H54 (cell line): ENCODE measurements at regions not wholly inside any gene's neighbourhood (a gene's known extent, or its start where the extent isn't known, plus 50 kb on each side); places are given as distances from the start of the nearest gene placed in this dataset.

ENCODE experiments used
- DNase-seq: peaks from one replicate; pipeline ENCODE4 v3.0.0; 2011; ENCODE audit warnings: low spot score, mixed read lengths; ENCODE audit not compliant: insufficient read length
- FAIRE-seq: peaks from 3 replicates; lab custom pipeline; 2011; peaks lifted over from hg19 to GRCh38; lab: Jason Lieb, UNC
- POLR2A ChIP-seq: IDR thresholded peaks from 2 replicates; pipeline ENCODE4 v1.6.1; 2011; ENCODE audit warnings: low read depth, mild to moderate bottlenecking, low read length

DNA sequence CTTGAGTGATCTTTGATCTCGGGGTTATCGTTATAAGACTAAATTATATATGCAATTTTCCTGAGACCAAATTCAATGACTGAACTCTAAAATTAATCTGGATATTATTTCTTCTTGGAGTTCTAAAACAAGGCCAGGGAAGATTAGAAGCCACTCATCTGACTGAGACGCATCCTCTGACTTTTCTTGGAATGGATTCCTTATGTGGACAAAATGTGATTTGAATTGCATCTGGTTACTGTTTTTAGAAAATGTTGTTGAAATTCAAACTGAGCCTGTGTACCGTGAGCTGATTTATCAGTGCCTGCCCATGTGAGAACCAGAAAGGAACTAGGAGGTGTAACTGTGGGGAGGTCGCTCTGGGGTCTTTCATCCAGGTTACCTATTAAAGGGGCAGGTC lies 330.8 kb downstream of the OSR1 start:
- no peak for DNase-seq
- FAIRE-seq = no peak

DNA sequence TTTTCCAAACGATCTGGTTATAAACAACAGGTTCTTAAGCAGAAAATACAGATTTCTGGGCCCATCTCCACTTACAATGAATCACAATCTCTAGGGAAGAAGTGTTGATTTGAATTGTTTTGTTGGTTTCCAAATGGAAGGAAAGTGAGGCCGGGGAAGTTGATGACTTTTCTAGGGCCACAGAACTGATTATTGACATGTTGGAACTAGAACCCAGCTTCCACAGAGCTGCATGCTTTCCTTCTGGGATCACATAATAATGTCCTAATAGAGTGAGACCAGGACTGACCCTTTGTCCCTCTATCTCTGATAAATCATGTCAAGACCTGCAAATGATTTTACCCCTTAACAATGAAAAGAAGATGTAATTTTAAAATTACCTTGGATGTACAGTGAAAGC lies 332.2 kb downstream of the OSR1 start:
- DNase-seq (no peak), FAIRE-seq (no peak)
- TF ChIP-seq POLR2A = no peak

More for the DNA sequence above, 330.8 kb downstream of the OSR1 start:
- TF ChIP-seq POLR2A = no peak

DNA sequence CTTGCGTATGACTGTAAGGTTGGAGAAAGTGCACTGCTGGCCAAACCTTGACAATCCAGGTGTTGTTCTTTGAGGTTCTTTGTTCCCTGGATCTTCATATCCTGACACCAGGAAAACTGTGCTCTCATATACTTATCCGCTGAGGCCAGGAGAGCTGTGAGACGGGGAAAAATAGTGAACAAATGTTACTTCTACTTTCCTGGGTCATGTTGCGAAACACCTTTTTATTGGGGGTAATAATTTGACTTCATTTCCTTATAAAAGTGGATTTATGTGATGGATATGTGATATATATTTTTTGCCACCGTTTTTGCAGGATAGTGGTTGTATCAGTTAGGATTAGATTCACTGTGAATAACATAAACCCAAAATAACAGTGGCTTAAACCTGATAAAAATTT lies 336.1 kb downstream of the OSR1 start:
- no peak for DNase-seq
- TF ChIP-seq POLR2A = no peak
- FAIRE-seq = no peak

DNA sequence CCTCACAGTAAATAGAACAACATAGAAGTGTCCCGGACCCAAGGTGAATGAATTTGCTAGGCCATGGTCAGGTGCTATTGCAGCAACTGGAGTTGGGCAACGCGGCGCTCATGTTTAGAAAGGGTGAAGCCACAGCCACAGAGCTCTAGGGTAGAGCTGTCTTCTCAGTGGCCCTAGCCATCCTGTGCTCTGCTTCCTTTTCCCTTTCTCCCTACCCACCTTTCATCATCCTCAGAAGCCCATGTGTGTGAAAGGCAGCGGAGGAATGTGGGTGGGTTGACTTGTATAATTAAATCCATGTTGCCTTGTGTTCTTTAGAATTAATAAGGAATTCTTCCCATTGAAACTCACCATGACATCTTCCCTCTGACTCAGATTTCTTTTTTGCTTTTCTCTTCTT lies 336.7 kb downstream of the OSR1 start:
- no peak for FAIRE-seq
- TF ChIP-seq POLR2A = no peak
- DNase-seq = no peak

DNA sequence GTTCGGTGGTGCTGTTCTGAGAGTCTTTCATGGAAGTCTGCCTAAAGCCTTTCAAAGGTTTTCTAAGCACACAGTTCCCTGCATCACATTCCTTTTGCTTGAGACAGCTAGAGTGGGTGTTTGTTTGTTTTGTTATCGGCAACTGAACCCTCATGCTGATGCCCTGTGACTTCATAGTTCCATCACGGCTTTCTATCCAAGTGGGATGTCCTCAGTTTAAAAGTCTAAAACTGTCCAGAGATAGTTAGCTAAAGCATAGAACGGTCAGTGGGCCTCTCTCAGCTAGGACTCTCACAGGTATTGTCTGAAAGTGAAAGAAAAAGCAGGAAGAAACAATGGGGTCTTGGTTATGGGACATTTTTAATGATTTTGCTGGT lies 337.3 kb downstream of the OSR1 start:
- peak; percentile 87 for FAIRE-seq
- peak; percentile 35 for DNase-seq

DNA sequence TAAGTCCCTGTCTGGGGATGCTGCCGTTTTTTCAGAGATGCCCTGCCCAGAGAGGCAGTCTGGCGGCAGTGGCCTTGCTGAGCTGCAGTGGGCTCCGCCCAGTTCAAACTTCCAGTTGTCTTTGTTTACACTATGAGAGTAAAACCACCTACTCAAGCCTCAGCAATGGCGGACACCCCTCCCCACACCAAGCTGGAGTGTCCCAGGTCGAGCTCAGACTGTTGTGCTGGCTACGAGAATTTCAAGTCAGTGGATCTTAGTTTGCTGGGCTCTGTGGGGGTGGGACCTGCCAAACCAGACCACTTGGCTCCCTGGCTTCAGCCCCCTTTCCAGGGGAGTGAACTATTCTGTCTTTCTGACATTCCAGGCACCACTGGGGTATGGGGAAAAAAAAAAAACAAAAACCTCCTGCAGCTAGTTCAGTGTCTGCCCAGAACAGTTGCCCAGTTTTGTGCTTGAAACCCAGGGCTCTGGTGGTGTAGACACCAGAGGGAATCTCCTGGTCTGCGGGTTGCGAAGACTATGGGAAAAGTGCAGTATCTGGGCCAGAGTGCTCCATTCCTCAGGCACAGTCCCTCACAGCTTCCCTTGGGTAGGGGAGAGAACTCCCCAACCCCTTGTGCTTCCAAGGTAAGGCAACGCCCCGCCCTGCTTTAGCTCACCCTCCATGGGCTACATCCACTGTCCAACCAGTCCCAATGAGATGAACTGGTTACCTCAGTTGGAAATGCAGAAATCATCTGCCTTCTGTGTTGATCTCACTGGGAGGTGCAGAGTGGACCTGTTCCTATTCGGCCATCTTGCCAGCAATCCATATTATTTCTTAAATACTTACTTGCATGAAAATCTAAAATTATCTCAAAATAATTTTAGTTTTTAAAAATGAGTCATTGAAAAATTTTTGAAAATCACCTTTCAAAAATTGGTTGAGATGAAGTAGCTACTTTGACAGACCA lies 338.0 kb downstream of the OSR1 start:
- FAIRE-seq = no peak
- DNase-seq = no peak
- no peak for TF ChIP-seq POLR2A

More for the DNA sequence above, 337.3 kb downstream of the OSR1 start:
- no peak for TF ChIP-seq POLR2A

DNA sequence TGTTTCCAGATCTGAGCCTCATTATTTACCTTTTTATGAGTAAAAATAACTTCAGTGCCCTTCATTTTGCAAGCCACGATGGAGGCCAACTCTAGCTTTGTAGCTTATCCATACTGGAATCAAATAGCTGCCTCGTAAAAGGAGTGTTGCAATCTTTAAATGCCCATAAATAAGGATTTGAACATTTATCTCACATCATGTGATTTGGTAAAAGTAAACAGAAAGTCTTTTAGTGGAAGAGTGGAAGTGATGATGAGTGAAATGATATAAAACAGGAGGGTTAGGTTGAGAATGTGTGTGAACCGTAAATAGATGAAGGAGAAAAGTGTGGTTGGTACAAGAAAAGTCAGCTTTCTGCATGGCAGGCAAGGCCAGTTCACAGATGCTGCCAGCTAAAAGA lies 348.9 kb downstream of the OSR1 start:
- no peak for TF ChIP-seq POLR2A
- FAIRE-seq (no peak), DNase-seq (no peak)

DNA sequence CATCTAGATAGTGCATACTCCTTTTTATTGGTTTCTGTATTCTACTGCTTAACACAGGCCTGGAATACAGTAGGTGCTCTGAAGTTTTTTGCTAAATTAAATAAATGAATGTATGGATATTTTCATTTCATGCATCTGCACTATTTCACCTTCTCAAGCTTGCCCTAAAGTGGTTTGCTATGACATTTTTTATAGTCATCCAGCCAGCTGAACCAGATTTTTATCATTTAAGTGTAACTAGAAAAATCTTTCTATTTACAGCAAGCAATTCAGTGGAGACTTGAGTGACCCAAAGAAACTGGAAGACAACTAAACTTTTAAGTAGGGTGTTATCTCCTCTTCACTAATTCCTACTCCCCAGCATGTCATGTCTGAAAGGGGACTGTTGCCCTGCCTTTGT lies 354.9 kb downstream of the OSR1 start:
- no peak for TF ChIP-seq POLR2A
- no peak for DNase-seq

DNA sequence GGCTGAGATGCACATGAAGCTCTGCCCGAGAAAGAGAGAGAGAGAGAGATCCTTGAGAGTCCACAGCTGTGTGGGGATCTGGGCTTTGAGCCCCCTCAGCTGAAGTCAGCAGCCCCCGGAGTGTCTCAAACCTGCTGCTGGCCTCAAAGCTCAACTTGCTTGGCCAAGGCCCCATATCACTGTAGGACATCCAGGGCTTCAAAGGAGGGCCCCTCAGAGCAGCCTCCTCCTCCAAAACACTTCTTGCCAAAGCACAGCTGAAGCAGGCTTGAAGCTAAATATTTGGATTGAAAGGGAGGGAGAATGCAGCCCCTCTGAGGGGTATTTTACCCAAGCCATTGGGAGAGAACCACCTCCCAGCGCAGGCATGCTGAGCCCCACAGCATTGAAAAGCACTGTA lies 357.6 kb downstream of the OSR1 start:
- DNase-seq = no peak
- TF ChIP-seq POLR2A = no peak
- FAIRE-seq = no peak

More for the DNA sequence above, 354.9 kb downstream of the OSR1 start:
- FAIRE-seq = no peak

DNA sequence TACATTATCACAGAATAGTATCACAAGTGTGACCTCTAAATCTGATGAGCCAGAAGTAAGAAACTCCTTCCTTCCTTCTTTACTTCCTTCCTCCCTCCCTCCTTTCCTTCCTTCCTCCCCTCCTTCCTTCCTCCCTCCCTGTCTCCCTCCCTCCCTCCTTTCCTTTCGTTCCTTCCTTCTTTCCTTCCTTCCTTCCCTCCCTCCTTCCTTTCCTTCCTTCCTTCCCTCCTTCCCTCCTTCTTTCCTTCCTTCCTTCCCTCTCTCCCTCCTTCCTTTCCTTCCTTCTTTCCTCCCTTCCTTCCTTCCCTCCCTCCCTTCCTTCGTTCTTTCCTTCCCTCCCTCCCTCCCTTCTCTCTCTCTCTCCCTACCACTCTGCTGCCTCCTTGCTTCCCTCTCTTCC lies 359.2 kb downstream of the OSR1 start:
- FAIRE-seq (no peak), DNase-seq (no peak)
- TF ChIP-seq POLR2A = no peak

DNA sequence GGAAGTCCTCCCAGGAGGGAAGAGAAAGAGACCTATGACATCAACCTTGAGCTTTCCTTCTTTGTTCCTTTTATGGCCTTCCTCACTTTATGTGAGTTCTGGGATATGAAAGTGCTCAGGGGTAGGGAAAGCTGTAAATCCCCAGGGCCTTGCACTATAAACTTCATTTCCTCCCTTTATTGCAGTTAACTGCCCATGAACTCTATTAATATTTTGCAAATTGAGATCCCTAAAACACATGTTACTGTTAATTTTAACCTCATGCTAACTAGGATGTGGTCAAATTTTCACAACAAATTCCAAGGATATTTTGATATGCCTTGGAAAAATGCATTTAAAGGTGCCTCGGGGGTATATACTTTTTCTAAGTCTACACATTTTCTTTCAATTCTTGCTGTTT lies 359.9 kb downstream of the OSR1 start:
- FAIRE-seq (no peak), DNase-seq (no peak)

DNA sequence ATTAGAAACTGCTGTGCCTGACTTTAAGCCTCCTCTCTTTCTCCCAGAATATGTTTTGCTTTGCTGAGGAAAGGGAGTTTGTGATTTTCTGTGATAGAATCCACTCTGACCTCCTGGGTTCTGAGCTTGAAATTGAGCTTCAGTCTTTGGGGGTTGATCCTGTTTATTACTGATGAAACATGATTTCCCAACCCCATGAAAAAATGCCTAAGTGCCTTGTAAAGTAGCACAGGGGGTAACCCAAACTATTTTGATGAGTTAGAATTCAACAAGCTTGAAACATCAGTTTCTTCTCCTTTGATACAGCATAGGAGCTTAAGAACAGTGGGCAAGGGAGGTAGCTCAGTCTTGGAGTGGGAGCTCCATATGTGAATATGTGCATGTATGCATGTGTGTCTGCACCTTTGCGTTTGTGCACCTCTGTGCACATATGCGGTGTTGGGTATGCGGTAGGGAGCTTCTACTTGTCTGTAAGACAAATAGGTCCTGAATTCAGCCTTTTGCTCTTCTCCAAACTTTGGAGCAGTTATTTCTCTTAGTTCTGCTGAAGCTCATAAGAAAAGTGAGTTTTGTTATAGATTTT lies 364.6 kb downstream of the OSR1 start:
- no peak for DNase-seq
- FAIRE-seq = no peak
- TF ChIP-seq POLR2A = no peak

More for the DNA sequence above, 359.9 kb downstream of the OSR1 start:
- TF ChIP-seq POLR2A = no peak

DNA sequence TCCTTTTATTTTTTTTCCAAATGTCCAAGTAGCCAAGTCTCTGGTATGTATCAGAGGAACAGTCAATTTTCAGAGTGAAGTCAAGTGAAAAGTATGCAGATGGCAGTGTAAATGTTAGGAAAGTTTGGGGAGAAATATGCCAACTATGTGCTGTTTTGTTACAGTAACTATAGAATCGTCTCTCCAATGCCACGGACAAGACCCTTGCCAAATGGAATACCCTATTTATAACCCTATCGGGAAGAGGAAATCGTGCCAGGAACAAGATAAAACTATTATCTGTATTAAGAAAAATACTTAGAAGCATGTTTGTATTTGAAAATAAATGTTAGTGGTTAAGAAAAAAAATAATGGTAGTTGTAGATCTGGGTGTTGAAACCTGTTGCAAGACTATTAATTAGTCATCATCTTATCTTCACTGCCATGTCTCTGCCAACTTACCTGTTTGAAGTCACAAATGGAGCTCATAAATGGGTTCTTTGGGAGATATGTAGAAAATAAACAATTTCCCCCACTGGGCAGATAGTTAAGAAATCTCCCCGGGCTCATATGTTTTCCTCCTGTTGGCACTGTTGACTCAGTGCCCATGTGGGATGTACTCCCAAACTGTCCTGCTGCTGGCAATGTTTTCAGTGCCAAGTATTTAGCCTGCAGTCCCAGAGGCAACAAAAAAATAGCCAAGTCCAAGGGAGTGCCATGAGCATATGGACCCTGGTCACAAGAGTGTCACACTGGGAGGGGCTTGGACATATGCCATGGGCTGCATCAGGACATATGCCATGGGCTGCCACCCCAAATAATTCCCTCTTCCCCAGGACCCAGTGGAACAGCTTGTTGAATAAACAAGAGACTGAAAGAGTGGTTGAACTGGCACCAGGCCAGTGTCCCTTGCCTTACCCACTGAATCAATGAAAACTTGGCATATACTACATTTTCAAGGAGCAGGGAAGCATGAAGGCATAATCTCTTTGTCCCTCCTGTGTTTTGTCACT lies 366.9 kb downstream of the OSR1 start:
- DNase-seq (peak; percentile 19), FAIRE-seq (peak; percentile 91)
- TF ChIP-seq POLR2A = no peak

DNA sequence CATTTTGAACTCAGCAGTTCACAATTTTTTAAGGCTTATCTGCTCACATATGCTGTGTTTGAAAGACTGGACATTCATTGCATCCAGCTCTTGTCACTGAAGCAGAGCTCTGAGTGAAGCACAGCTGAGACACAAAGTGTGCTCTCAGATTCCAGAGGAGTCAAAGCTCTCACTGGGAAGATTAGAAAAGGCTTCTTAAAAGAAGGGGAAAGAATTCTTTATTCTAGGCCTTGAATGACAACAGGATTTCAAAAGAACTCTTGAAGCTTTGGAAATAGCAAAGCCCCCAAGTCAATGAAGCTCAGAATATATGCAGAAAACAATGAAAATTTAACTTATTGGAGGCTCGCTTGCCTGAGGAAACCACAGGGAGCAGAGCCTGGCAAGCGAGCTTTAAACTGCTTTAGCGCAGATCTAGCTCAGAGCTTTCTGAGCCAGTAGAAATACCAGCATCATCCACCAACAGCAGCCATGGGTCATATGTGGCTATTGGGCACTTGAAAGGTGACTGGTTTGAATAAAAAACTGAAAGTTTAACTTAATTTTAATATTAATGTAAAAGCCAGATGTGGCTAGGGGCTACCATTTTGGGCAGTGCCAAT lies 369.7 kb downstream of the OSR1 start:
- no peak for DNase-seq
- no peak for TF ChIP-seq POLR2A
- no peak for FAIRE-seq
